Rectal smooth muscle tissue (tissue), 1 donor: ENCODE measurements at regions not wholly inside any gene's neighbourhood (a gene's known extent, or its start where the extent isn't known, plus 50 kb on each side); places are given as distances from the start of the nearest gene placed in this dataset.
"Not testable (repeated sequence)": the region's sequence is repeated elsewhere in the genome, so short reads cannot be mapped to it uniquely, and the experiment has no call there.

Experiments used
- H3K27ac ChIP-seq: one replicate; pipeline ENCODE4 v1.7.0; 2013; ENCODE audit warnings: low read depth, low read length, inconsistent platforms
- H3K27me3 ChIP-seq: one replicate; pipeline ENCODE4 v1.7.0; 2013; ENCODE audit warnings: low read length; ENCODE audit not compliant: control insufficient read depth, insufficient read depth
- H3K36me3 ChIP-seq: one replicate; pipeline ENCODE4 v1.7.0; 2013; ENCODE audit warnings: low read length; ENCODE audit not compliant: control insufficient read depth, insufficient read depth
- H3K4me1 ChIP-seq: one replicate; pipeline ENCODE4 v1.7.0; 2013; ENCODE audit warnings: low read length; ENCODE audit not compliant: control insufficient read depth, insufficient read depth
- H3K4me3 ChIP-seq: one replicate; pipeline ENCODE4 v1.7.0; 2013; ENCODE audit warnings: low read length
- H3K9ac ChIP-seq: one replicate; pipeline ENCODE4 v1.7.0; 2013; ENCODE audit warnings: low read length

DNA sequence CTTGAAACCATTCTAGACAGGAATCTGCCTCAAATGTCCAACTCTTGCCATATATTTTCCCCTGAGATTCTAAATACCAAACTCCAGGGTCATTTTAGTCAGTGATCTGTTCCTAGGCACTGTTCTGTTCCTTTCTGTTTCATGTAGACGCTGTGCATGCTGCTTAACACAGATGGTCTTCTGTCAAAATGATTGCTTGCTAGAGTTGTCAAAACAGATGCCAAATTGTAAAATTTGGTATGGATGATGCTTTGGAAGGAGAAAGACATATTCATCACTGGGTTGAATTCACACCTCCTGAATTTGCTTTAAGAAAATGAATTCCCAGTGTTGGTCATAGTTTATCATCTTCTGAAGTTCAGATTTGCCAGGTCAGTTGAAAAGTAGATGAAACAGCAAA lies 425.9 kb downstream of the ETS1 start:
- Histone ChIP-seq H3K9ac (no peak overlapping the region), H3K4me1 (no peaks in the 10 kb centered on the region), H3K27me3 (no peaks in the 10 kb centered on the region), H3K27ac (no peak overlapping the region), H3K36me3 (no peaks in the 10 kb centered on the region), H3K4me3 (no peak overlapping the region)

GRCh38 chr11:128158860-128159259 lies 428.5 kb downstream of the ETS1 start:
- Histone ChIP-seq H3K9ac (no peak overlapping the region), H3K27me3 (no peaks in the 10 kb centered on the region), H3K4me3 (no peak overlapping the region)

DNA sequence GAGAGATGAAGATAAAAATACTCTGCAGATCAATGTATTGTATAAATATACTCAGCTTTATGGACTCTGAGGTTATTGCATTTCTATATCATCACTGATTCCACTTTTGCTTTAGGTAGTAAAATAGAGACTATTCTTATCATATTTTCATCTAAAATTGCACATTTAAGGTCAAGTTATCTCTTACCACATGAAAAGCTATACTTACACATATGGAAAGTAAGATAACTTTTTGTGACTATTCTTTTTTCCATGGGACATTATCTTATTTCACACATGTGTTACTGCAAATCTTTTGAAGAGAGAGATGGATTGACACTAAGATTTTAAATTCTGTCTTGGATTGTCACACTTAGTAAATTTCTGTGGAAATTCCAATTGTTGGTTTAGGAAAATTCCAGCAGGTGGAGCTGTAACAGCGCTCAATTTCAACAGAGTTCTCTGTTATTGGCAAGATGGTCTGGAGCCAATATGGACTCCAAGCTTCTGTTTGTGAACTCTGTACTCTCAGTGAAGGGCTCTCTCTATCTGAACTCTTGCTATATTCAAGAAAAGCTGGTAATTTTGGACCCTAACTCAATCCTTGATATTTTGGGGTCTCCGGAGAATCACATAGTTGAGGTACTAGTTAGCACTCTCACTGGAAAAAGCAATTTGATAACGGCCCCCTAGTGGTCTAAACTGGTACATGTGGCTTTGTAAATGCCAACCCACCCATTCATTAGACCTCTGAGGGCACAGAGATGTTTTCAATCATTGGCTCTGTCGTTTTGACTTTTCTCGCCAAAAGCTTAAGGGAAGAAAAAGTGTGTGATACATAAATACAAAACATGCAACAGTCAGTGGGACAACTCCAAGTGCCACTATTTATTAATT lies 429.7 kb downstream of the ETS1 start:
- no peak overlapping the region for H3K9ac ChIP-seq
- H3K4me3 ChIP-seq, result no peak overlapping the region
- H3K27me3 ChIP-seq, result no peaks in the 10 kb centered on the region
- H3K36me3 ChIP-seq, result no peaks in the 10 kb centered on the region
- no peaks in the 10 kb centered on the region for H3K4me1 ChIP-seq
- no peak overlapping the region for H3K27ac ChIP-seq

More at GRCh38 chr11:128158860-128159259, 428.5 kb downstream of the ETS1 start:
- no peaks in the 10 kb centered on the region for H3K36me3 ChIP-seq
- no peak overlapping the region for H3K27ac ChIP-seq
- no peaks in the 10 kb centered on the region for H3K4me1 ChIP-seq

- H3K4me1 ChIP-seq, result no peaks in the 10 kb centered on the region
- H3K9ac ChIP-seq, result no peak overlapping the region
- H3K4me3 ChIP-seq, result no peak overlapping the region
- no peaks in the 10 kb centered on the region for H3K36me3 ChIP-seq
- no peaks in the 10 kb centered on the region for H3K27me3 ChIP-seq
- H3K27ac ChIP-seq, result no peak overlapping the region
Measured at GRCh38 chr11:128156486-128156885, 430.9 kb downstream of the ETS1 start.

GRCh38 chr11:128155590-128155989 lies 431.8 kb downstream of the ETS1 start:
- no peaks in the 10 kb centered on the region for H3K4me1 ChIP-seq
- H3K4me3 ChIP-seq, result no peak overlapping the region

DNA sequence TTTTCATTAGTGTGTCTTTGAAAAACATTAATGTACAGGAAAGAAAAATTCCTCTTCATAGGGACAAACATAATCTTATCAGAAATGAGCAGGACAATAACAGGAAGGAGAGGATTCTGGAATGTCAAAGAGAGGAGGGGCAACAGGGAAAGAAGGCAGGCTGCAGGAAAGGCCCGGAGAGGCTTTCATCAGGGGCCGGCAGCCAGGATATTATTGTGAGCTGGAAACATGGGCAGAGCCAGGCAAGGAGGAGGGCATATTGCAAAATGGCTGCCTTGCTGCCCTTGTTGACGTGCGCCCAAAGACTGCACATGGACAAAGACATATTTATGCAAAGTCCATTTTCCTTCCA lies 433.7 kb downstream of the ETS1 start:
- Histone ChIP-seq H3K36me3 (no peaks in the 10 kb centered on the region), H3K4me3 (no peak overlapping the region), H3K27me3 (no peaks in the 10 kb centered on the region), H3K9ac (no peak overlapping the region), H3K27ac (no peak overlapping the region), H3K4me1 (no peaks in the 10 kb centered on the region)

More at GRCh38 chr11:128155590-128155989, 431.8 kb downstream of the ETS1 start:
- Histone ChIP-seq H3K9ac (no peak overlapping the region), H3K27me3 (no peaks in the 10 kb centered on the region), H3K36me3 (no peaks in the 10 kb centered on the region), H3K27ac (no peak overlapping the region)

DNA sequence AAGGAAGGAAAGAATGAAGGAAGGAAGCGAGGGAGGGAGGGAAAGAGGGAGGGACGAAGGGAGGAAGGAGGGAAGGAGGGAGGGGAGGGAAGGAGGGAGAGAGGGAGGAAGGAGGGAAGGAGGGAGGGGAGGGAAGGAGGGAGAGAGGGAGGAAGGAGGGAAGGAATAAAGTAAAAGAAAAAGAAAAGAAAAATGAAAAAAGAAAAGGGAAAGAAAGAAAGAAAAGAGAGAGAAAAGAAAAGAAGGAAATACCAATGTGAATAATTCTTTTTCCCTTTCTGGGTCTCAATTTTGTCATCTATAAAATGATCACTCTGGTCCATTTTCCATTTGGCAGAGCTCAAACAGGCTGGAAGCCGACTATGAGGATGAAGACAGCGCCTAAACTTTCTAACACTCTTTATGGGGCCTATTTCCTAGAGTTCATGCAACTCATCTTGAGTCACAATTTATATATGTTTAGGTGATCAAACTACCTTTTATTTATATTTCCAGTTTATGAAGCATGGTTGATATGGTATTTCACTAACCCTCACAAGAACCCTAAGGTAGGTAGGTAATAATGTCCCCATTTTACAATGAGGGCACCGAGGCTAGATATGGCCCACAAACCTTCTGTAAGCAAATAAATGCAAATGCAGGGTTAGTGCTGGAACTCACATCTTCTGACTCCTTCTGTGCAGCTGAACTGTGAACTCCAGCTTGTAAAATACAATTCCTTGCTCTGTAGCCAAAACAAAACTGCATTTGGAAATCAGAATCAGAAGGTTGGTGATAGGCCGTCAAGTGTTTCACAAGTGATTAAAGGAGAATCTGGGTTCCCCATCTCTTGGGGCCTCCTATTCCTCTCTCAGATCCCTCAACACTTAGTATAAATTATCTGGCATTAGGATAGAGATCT lies 434.3 kb downstream of the ETS1 start:
- Histone ChIP-seq H3K27me3 (no peaks in the 10 kb centered on the region), H3K27ac (no peak overlapping the region), H3K36me3 (no peaks in the 10 kb centered on the region), H3K4me1 (no peaks in the 10 kb centered on the region), H3K9ac (no peak overlapping the region), H3K4me3 (no peak overlapping the region)

- Histone ChIP-seq H3K4me3 (no peak overlapping the region), H3K27me3 (no peaks in the 10 kb centered on the region), H3K27ac (no peak overlapping the region), H3K4me1 (peaks cover 2% of the 10 kb centered on the region), H3K9ac (no peak overlapping the region), H3K36me3 (no peaks in the 10 kb centered on the region)
Measured at GRCh38 chr11:128151780-128152179, 435.6 kb downstream of the ETS1 start.

- H3K27me3 ChIP-seq, result no peaks in the 10 kb centered on the region
- no peak overlapping the region for H3K27ac ChIP-seq
- H3K4me3 ChIP-seq, result no peak overlapping the region
- H3K36me3 ChIP-seq, result no peaks in the 10 kb centered on the region
- no peak overlapping the region for H3K9ac ChIP-seq
- H3K4me1 ChIP-seq, result peaks cover 2% of the 10 kb centered on the region
Measured at GRCh38 chr11:128151338-128151737, 436.0 kb downstream of the ETS1 start.

DNA sequence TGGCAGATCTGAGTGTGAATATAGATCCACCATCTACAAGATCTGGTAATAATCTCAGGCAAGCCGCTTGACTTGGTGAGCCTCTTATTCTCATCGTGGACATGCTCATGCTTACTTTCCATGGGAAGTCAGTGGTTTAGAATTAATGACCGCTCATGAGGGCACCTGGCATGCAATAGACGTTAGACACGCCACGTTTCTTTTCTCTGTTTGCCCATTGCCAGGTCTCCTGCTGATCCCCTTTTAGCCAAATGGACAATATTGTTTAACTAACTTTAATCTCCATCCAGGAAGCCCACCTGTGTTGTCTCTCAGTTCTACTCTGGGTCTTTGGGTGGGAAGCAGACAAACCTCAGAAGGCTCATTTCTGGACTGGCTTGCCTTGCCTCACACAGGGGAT lies 439.1 kb downstream of the ETS1 start:
- Histone ChIP-seq H3K36me3 (no peaks in the 10 kb centered on the region), H3K9ac (no peak overlapping the region), H3K27me3 (no peaks in the 10 kb centered on the region), H3K27ac (no peak overlapping the region), H3K4me3 (no peak overlapping the region), H3K4me1 (peaks cover 2% of the 10 kb centered on the region)

- Histone ChIP-seq H3K27ac (no peak overlapping the region), H3K4me1 (peaks cover 2% of the 10 kb centered on the region), H3K4me3 (no peak overlapping the region), H3K36me3 (no peaks in the 10 kb centered on the region), H3K27me3 (no peaks in the 10 kb centered on the region), H3K9ac (no peak overlapping the region)
Measured at GRCh38 chr11:128146926-128147605, 440.3 kb downstream of the ETS1 start.

GRCh38 chr11:128140293-128140692 lies 447.1 kb downstream of the ETS1 start:
- H3K27me3 ChIP-seq, H3K4me3 ChIP-seq, H3K9ac ChIP-seq, H3K4me1 ChIP-seq, H3K36me3 ChIP-seq, H3K27ac ChIP-seq: not testable (repeated sequence)
